GM12878 (cell line): ENCODE measurements at regions not wholly inside any gene's neighbourhood (a gene's known extent, or its start where the extent isn't known, plus 50 kb on each side); places are given as distances from the start of the nearest gene placed in this dataset.
A peak's percentile ranks its signal among the peaks of the same experiment; 100 is the strongest.

Experiments used
- ATAC-seq: fragments of 200-7000 bp; cut with Tn5 transposase; 3 replicates; pipeline ENCODE4 v1.9.1; 2020; ENCODE audit warnings: mild to moderate bottlenecking, moderate library complexity
- BruUV-seq: library from RNA; stranded (reverse); fragments of 400-500 nt; replicated peaks from 2 replicates; lab custom pipeline; 2021; lab: Mats Ljungman, UMichigan
- CTCF ChIA-PET: fragments of 300-600 bp; sonication (Branson Sonifier 250); formaldehyde crosslinking; extraction: SDS; loops from one replicate; lab custom pipeline; 2021; ENCODE audit warnings: inconsistent platforms; lab: Yijun Ruan, JAX
- POLR2A ChIA-PET: fragments of 350-600 bp; formaldehyde crosslinking; extraction: SDS; loops from one replicate; lab custom pipeline; 2021; ENCODE audit warnings: inconsistent platforms; lab: Charles Lee
- RAD21 ChIA-PET: fragments of 300-600 bp; sonication (Branson Sonifier 250); formaldehyde crosslinking; loops from one replicate; lab custom pipeline; 2023; ENCODE audit warnings: antibody characterized with exemption; ENCODE audit not compliant: unreplicated experiment; lab: Charles Lee
- SMC1A ChIA-PET: fragments of 300-600 bp; sonication (Branson Sonifier 250); formaldehyde crosslinking; loops from one replicate; lab custom pipeline; 2023; ENCODE audit not compliant: unreplicated experiment, uncharacterized antibody; lab: Charles Lee
- DNase-seq: peaks from one replicate; pipeline ENCODE4 v3.0.0-alpha.2; 2011; ENCODE audit warnings: low read depth, low spot score
- FAIRE-seq: peaks from 3 replicates; lab custom pipeline; 2011; peaks lifted over from hg19 to GRCh38; lab: Jason Lieb, UNC
- H2AFZ ChIP-seq: 2 replicates; pipeline ENCODE4 v1.6.0; 2011; ENCODE audit warnings: low read depth, low read length, control low read depth; ENCODE audit not compliant: control insufficient read depth
- H3K27ac ChIP-seq: 2 replicates; pipeline ENCODE4 v1.5.1; 2011; ENCODE audit warnings: control low read depth; ENCODE audit not compliant: control insufficient read depth, insufficient read depth
- H3K27me3 ChIP-seq, 2 experiments: replicated peaks in 1 of 2; 2 replicates each; pipeline versions ENCODE4 v1.6.0 to v1.6.1; 2011; ENCODE audit warnings: low read length in 1 of 2; ENCODE audit not compliant: control insufficient read depth in 2 of 2, insufficient read depth in 2 of 2
- H3K36me3 ChIP-seq, 2 experiments: 2 replicates each; pipeline ENCODE4 v1.5.1; 2011; ENCODE audit warnings: low read length in 1 of 2; ENCODE audit not compliant: control insufficient read depth in 2 of 2, insufficient read depth in 2 of 2
- H3K4me1 ChIP-seq: 2 replicates; pipeline ENCODE4 v1.6.1; 2011; ENCODE audit warnings: mild to moderate bottlenecking, low read length, moderate library complexity, mixed read lengths; ENCODE audit not compliant: control insufficient read depth, insufficient read depth
- H3K4me2 ChIP-seq: 2 replicates; pipeline ENCODE4 v1.6.0; 2011; ENCODE audit warnings: control low read depth; ENCODE audit not compliant: control insufficient read depth, insufficient read depth
- H3K4me3 ChIP-seq: fragments of 200-600 bp; sonication (generic); 2 replicates; pipeline ENCODE4 v1.5.1; 2016
- H3K79me2 ChIP-seq: 2 replicates; pipeline ENCODE4 v1.6.0; 2011; ENCODE audit warnings: low read length; ENCODE audit not compliant: control insufficient read depth, insufficient read depth
- H3K9ac ChIP-seq: 2 replicates; pipeline ENCODE4 v1.8.0; 2011; ENCODE audit warnings: low read length, control low read depth, mixed read lengths; ENCODE audit not compliant: control insufficient read depth, insufficient read depth
- H3K9me3 ChIP-seq: replicated peaks from 3 replicates; pipeline ENCODE4 v1.5.1; 2011; ENCODE audit warnings: mild to moderate bottlenecking, low read length; ENCODE audit not compliant: control insufficient read depth, insufficient read depth
- H4K20me1 ChIP-seq: 2 replicates; pipeline ENCODE4 v1.6.0; 2011; ENCODE audit not compliant: control insufficient read depth, insufficient read depth
- CBX3 ChIP-seq: fragments of 200-600 bp; sonication (generic); IDR thresholded peaks from 2 replicates; pipeline ENCODE4 v1.6.1; 2016; ENCODE audit warnings: low read depth, borderline replicate concordance
- CHD4 ChIP-seq: fragments of 200-600 bp; sonication (generic); IDR thresholded peaks from 2 replicates; pipeline ENCODE4 v1.6.1; 2016; ENCODE audit warnings: mild to moderate bottlenecking
- CUX1 ChIP-seq: IDR thresholded peaks from 2 replicates; pipeline ENCODE4 v1.6.1; 2012; ENCODE audit warnings: improper control_type of control experiment, low read depth, low read length; ENCODE audit not compliant: insufficient replicate concordance
- EED ChIP-seq: sonication (generic); IDR thresholded peaks from 2 replicates; pipeline ENCODE4 v1.6.1; 2016; ENCODE audit warnings: antibody characterized with exemption, low read depth
- ESRRA ChIP-seq: IDR thresholded peaks from 2 replicates; pipeline ENCODE4 v1.6.1; 2012; ENCODE audit warnings: mild to moderate bottlenecking, low read length, improper control_type of control experiment
- GATAD2B ChIP-seq: fragments of 450-650 bp; conservative IDR thresholded peaks from 2 replicates; pipeline ENCODE4 v1.6.1; 2017; ENCODE audit warnings: low read depth, mild to moderate bottlenecking, moderate library complexity
- IRF4 ChIP-seq: IDR thresholded peaks from 2 replicates; pipeline ENCODE4 v1.6.1; 2011; ENCODE audit warnings: low read depth, low read length
- JUND ChIP-seq: IDR thresholded peaks from 2 replicates; pipeline ENCODE4 v1.6.1; 2012; ENCODE audit warnings: low read depth, mild to moderate bottlenecking, low read length, improper control_type of control experiment, moderate library complexity
- KLF5 ChIP-seq: fragments of 450-650 bp; IDR thresholded peaks from 2 replicates; pipeline ENCODE4 v1.6.1; 2014; ENCODE audit warnings: mild to moderate bottlenecking; ENCODE audit not compliant: partially characterized antibody
- PML ChIP-seq: IDR thresholded peaks from 2 replicates; pipeline ENCODE4 v1.6.1; 2012; ENCODE audit warnings: low read length, inconsistent platforms
- RFX5 ChIP-seq: IDR thresholded peaks from 2 replicates; pipeline ENCODE4 v1.6.1; 2011; ENCODE audit warnings: low read depth, low read length, improper control_type of control experiment
- SIN3A ChIP-seq: IDR thresholded peaks from 2 replicates; pipeline ENCODE4 v1.6.1; 2012; ENCODE audit warnings: low read depth, low read length, improper control_type of control experiment
- SMC3 ChIP-seq: IDR thresholded peaks from 2 replicates; pipeline ENCODE4 v1.6.1; 2011; ENCODE audit warnings: low read length, improper control_type of control experiment, borderline replicate concordance
- SRF ChIP-seq, 2 experiments: IDR thresholded peaks; 2 replicates each; pipeline ENCODE4 v1.6.1; 2011; ENCODE audit warnings: low read depth in 2 of 2, low read length in 2 of 2, mild to moderate bottlenecking in 1 of 2, moderate library complexity in 1 of 2
- STAT3 ChIP-seq: IDR thresholded peaks from 2 replicates; pipeline ENCODE4 v1.6.1; 2011; ENCODE audit warnings: low read depth, low read length, improper control_type of control experiment
- SUPT20H ChIP-seq: IDR thresholded peaks from 2 replicates; pipeline ENCODE4 v1.6.1; 2011; ENCODE audit warnings: low read depth, mild to moderate bottlenecking, low read length, moderate library complexity, borderline replicate concordance; ENCODE audit not compliant: control insufficient read depth
- TBL1XR1 ChIP-seq: IDR thresholded peaks from 2 replicates; pipeline ENCODE4 v1.6.1; 2012; ENCODE audit warnings: low read depth, low read length, improper control_type of control experiment
- TCF3 ChIP-seq: IDR thresholded peaks from 2 replicates; pipeline ENCODE4 v1.6.1; 2012; ENCODE audit warnings: low read depth, mild to moderate bottlenecking, low read length, borderline replicate concordance; ENCODE audit not compliant: insufficient read depth
- YY1 ChIP-seq: IDR thresholded peaks from 2 replicates; pipeline ENCODE4 v1.6.1; 2011; ENCODE audit warnings: low read depth, mild to moderate bottlenecking, low read length
- ZNF217 ChIP-seq: fragments of 450-650 bp; IDR thresholded peaks from 2 replicates; pipeline ENCODE4 v1.6.1; 2017; ENCODE audit warnings: antibody characterized with exemption, mild to moderate bottlenecking
- ZZZ3 ChIP-seq: IDR thresholded peaks from 2 replicates; pipeline ENCODE4 v1.6.1; 2011; ENCODE audit warnings: low read depth; ENCODE audit not compliant: control insufficient read depth, insufficient read length
- WGBS: methylation state at CpG from one replicate; pipeline ENCODE4 v1.1.6; 2016; ENCODE audit warnings: low lambda C conversion rate; ENCODE audit not compliant: insufficient replicate concordance, insufficient coverage; ENCODE audit errors: missing lambda C conversion rate; 5-methylcytosine and 5-hydroxymethylcytosine counted together
- in situ Hi-C: fragments of 300-500 bp; cut with MboI; formaldehyde crosslinking; loops from 9 replicates; pipeline ENCODE4 v1.14.3; 2018; ENCODE audit warnings: mixed read lengths
- intact Hi-C: fragments of 100-400 bp; cut with micrococcal nuclease; formaldehyde crosslinking; loops from one replicate; pipeline ENCODE4 v1.14.2; 2022; ENCODE audit not compliant: unreplicated experiment

GRCh38 chrX:65926095-65927019 lies 113.5 kb downstream of the VSIG4 start:
- peak overlapping the region; percentile 70 for H3K27ac ChIP-seq
- no TSS peak for BruUV-seq
- peaks cover 3% of the 10 kb centered on the region; the same call in 2 of the 3 replicates for H3K9me3 ChIP-seq
- RAD21 ChIA-PET: interaction anchor here (1.4 kb wide), 1 partner anchor 91 kb away, joined by 4 read pairs; no protein-coding TSS in a partner anchor
- 23% methylated on average over 5 of the region's 5 CpGs for WGBS
- H3K4me1 ChIP-seq: peaks cover 6% of the 10 kb centered on the region
- H3K27me3 ChIP-seq: no peaks in the 10 kb centered on the region
- H4K20me1 ChIP-seq: no peaks in the 10 kb centered on the region
- H2AFZ ChIP-seq: peak overlapping the region; percentile 37; the same call in 1 of the 2 replicates
- FAIRE-seq: no peak
- DNase-seq: peak; percentile 48
- POLR2A ChIA-PET: interaction anchor here (0.6 to 0.8 kb wide), 2 partner anchors 59 to 90 kb away, joined by 3 to 5 read pairs; no protein-coding TSS in a partner anchor
- CTCF ChIA-PET: interaction anchor here (0.8 to 1.4 kb wide), 3 partner anchors 36 to 213 kb away, joined by 3 to 5 read pairs (median 4); no protein-coding TSS in a partner anchor
- in situ Hi-C loops (no loop called here), intact Hi-C loops (no loop called here)
- SMC1A ChIA-PET: no interaction called here
- ATAC-seq: peak; percentile 90
- H3K4me2 ChIP-seq: peak overlapping the region; percentile 24
- no peaks in the 10 kb centered on the region for H3K36me3 ChIP-seq
- H3K4me3 ChIP-seq: no peak overlapping the region
- H3K9ac ChIP-seq: peak overlapping the region; percentile 48; the same call in 1 of the 2 replicates
- H3K79me2 ChIP-seq: no peaks in the 10 kb centered on the region
- TF ChIP-seq EED (peak; percentile 60), TBL1XR1 (no peak), RFX5 (no peak), SUPT20H (no peak), GATAD2B (no peak), ZNF217 (no peak), SRF (IDR thresholded peaks at IDR 0.05; ENCODE audit: low read depth in 2 of 2, low read length in 2 of 2) (no peak), IRF4 (0 out of 2 replicates have a peak, but pooled peaks have one; percentile 37), ESRRA (peak; percentile 94), ZZZ3 (no peak), CHD4 (no peak), CBX3 (no peak), SMC3 (no peak), PML (0 out of 2 replicates have a peak, but pooled peaks have one; percentile 51), CUX1 (no peak), JUND (no peak), STAT3 (no peak), TCF3 (no peak), SIN3A (0 out of 2 replicates have a peak, but pooled peaks have one; percentile 47), KLF5 (no peak), YY1 (peak; percentile 95)
